ENCODE measurements at regions not wholly inside any gene's neighbourhood (a gene's known extent, or its start where the extent isn't known, plus 50 kb on each side); places are given as distances from the start of the nearest gene placed in this dataset.

GRCh38 chr5:117645400-117645799 lies 1070.8 kb upstream of the SEMA6A start:
- Histone ChIP-seq H3K27ac (ENCODE audit: low read length) (no peak overlapping the region), H3K4me3 (ENCODE audit: low read length) (no peak overlapping the region), H3K36me3 (ENCODE audit: control insufficient read depth, insufficient read depth, low read length) (no peaks in the 10 kb centered on the region), H3K4me1 (ENCODE audit: control insufficient read depth, insufficient read depth, low read length) (no peaks in the 10 kb centered on the region), H3K9me3 (ENCODE audit: control insufficient read depth, insufficient read depth, low read length) (no peaks in the 10 kb centered on the region), H3K27me3 (ENCODE audit: control insufficient read depth, insufficient read depth, low read length) (no peaks in the 10 kb centered on the region)
- H3K27ac Mint-ChIP-seq, result no peak overlapping the region
- H3K9me3 Mint-ChIP-seq, result peaks cover 4 to 12% of the 10 kb centered on the region in 2 donors
- no peak overlapping the region for H3K4me3 Mint-ChIP-seq
- H3K36me3 Mint-ChIP-seq, result peaks cover 5% of the 10 kb centered on the region
- no peak for TF ChIP-seq CTCF (IDR thresholded peaks at IDR 0.05)
- no peaks in the 10 kb centered on the region for H3K4me1 Mint-ChIP-seq
- no peaks in the 10 kb centered on the region for H3K27me3 Mint-ChIP-seq (ENCODE audit: low read depth in 2 of 2)
- no peak for ATAC-seq
- no peak for DNase-seq
- intact Hi-C loops (cut with micrococcal nuclease), result no loop called here

GRCh38 chr5:117638581-117638980 lies 1064.0 kb upstream of the SEMA6A start:
- 86% methylated on average over 2 of the region's 2 CpGs for WGBS (ENCODE audit: insufficient coverage)
- H3K36me3 Mint-ChIP-seq, result peaks cover 4% of the 10 kb centered on the region
- Histone ChIP-seq H3K36me3 (ENCODE audit: control insufficient read depth, insufficient read depth, low read length) (no peaks in the 10 kb centered on the region), H3K4me1 (ENCODE audit: control insufficient read depth, insufficient read depth, low read length) (no peaks in the 10 kb centered on the region), H3K4me3 (ENCODE audit: low read length) (no peak overlapping the region), H3K27ac (ENCODE audit: low read length) (no peak overlapping the region), H3K27me3 (ENCODE audit: control insufficient read depth, insufficient read depth, low read length) (no peaks in the 10 kb centered on the region), H3K9me3 (ENCODE audit: control insufficient read depth, insufficient read depth, low read length) (no peaks in the 10 kb centered on the region)
- intact Hi-C loops (cut with micrococcal nuclease), result no loop called here
- DNase-seq (no peak), ATAC-seq (no peak)
- peaks cover 4 to 8% of the 10 kb centered on the region in 2 donors for H3K9me3 Mint-ChIP-seq
- no peaks in the 10 kb centered on the region for H3K4me1 Mint-ChIP-seq
- TF ChIP-seq CTCF (IDR thresholded peaks at IDR 0.05), result no peak
- H3K4me3 Mint-ChIP-seq, result no peak overlapping the region
- H3K27ac Mint-ChIP-seq, result no peak overlapping the region
- no peaks in the 10 kb centered on the region for H3K27me3 Mint-ChIP-seq (ENCODE audit: low read depth in 2 of 2)

- Histone ChIP-seq H3K36me3 (ENCODE audit: control insufficient read depth, insufficient read depth, low read length) (no peaks in the 10 kb centered on the region), H3K27ac (ENCODE audit: low read length) (no peak overlapping the region), H3K9me3 (ENCODE audit: control insufficient read depth, insufficient read depth, low read length) (peaks cover 2% of the 10 kb centered on the region), H3K4me3 (ENCODE audit: low read length) (no peak overlapping the region), H3K27me3 (ENCODE audit: control insufficient read depth, insufficient read depth, low read length) (no peaks in the 10 kb centered on the region), H3K4me1 (ENCODE audit: control insufficient read depth, insufficient read depth, low read length) (no peaks in the 10 kb centered on the region)
- no peak overlapping the region for H3K4me3 Mint-ChIP-seq
- no peaks in the 10 kb centered on the region for H3K27me3 Mint-ChIP-seq (ENCODE audit: low read depth in 2 of 2)
- no peak for DNase-seq
- no peak for TF ChIP-seq CTCF (IDR thresholded peaks at IDR 0.05)
- peaks cover 13 to 27% of the 10 kb centered on the region in 2 donors for H3K9me3 Mint-ChIP-seq
- no peak for ATAC-seq
- intact Hi-C loops (cut with micrococcal nuclease), result no loop called here
- peaks cover 16% of the 10 kb centered on the region for H3K36me3 Mint-ChIP-seq
- 83% methylated on average over 5 of the region's 5 CpGs for WGBS (ENCODE audit: insufficient coverage)
- H3K4me1 Mint-ChIP-seq, result no peaks in the 10 kb centered on the region
- no peak overlapping the region for H3K27ac Mint-ChIP-seq
Observed at GRCh38 chr5:117633093-117633492, 1058.5 kb upstream of the SEMA6A start.

- H3K36me3 Mint-ChIP-seq, result no peaks in the 10 kb centered on the region
- DNase-seq (no peak), ATAC-seq (no peak)
- Histone ChIP-seq H3K4me1 (ENCODE audit: control insufficient read depth, insufficient read depth, low read length) (no peaks in the 10 kb centered on the region), H3K9me3 (ENCODE audit: control insufficient read depth, insufficient read depth, low read length) (peaks cover 2% of the 10 kb centered on the region), H3K36me3 (ENCODE audit: control insufficient read depth, insufficient read depth, low read length) (no peaks in the 10 kb centered on the region), H3K27me3 (ENCODE audit: control insufficient read depth, insufficient read depth, low read length) (no peaks in the 10 kb centered on the region), H3K4me3 (ENCODE audit: low read length) (no peak overlapping the region), H3K27ac (ENCODE audit: low read length) (no peak overlapping the region)
- WGBS (ENCODE audit: insufficient coverage), result 80% methylated on average over 2 of the region's 3 CpGs
- H3K4me3 Mint-ChIP-seq, result no peak overlapping the region
- no peak for TF ChIP-seq CTCF (IDR thresholded peaks at IDR 0.05)
- H3K9me3 Mint-ChIP-seq, result peaks cover 8 to 9% of the 10 kb centered on the region in 2 donors
- no peak overlapping the region for H3K27ac Mint-ChIP-seq
- H3K27me3 Mint-ChIP-seq (ENCODE audit: low read depth in 2 of 2), result no peaks in the 10 kb centered on the region
- intact Hi-C loops (cut with micrococcal nuclease), result no loop called here
- H3K4me1 Mint-ChIP-seq, result no peaks in the 10 kb centered on the region
Observed at GRCh38 chr5:117624201-117624600, 1049.6 kb upstream of the SEMA6A start.
